AG04450 (cell line): ENCODE measurements at regions not wholly inside any gene's neighbourhood (a gene's known extent, or its start where the extent isn't known, plus 50 kb on each side); places are given as distances from the start of the nearest gene placed in this dataset.

Experiments used
- CTCF ChIA-PET: fragments of 300-600, 350-600 bp; formaldehyde crosslinking; extraction: SDS; loops from one replicate; lab custom pipeline; 2022; ENCODE audit warnings: antibody characterized with exemption, inconsistent platforms; lab: Charles Lee
- POLR2A ChIA-PET: fragments of 350-600 bp; formaldehyde crosslinking; extraction: SDS; loops from one replicate; lab custom pipeline; 2021; ENCODE audit warnings: antibody characterized with exemption, inconsistent platforms; lab: Yijun Ruan, JAX
- DNase-seq: peaks from one replicate; pipeline ENCODE4 v3.0.0-alpha.2; 2011; ENCODE audit warnings: low read depth, low spot score
- H3K27ac ChIP-seq: one replicate; pipeline ENCODE4 v1.5.1; 2012; ENCODE audit warnings: low read depth, low read length, control low read depth
- H3K27me3 ChIP-seq: one replicate; pipeline ENCODE4 v1.6.0; 2012; ENCODE audit warnings: low read length; ENCODE audit not compliant: control insufficient read depth, insufficient read depth
- H3K4me3 ChIP-seq: 2 replicates; pipeline ENCODE4 v1.5.1; 2011; ENCODE audit warnings: mild to moderate bottlenecking, low read depth, low read length, control low read depth
- H3K9me3 ChIP-seq: 2 replicates; pipeline ENCODE4 v1.5.1; 2012; ENCODE audit warnings: low read length; ENCODE audit not compliant: control insufficient read depth, insufficient read depth
- TF ChIP-seq, protein P1 (sequence below): IDR thresholded peaks from 2 replicates; pipeline ENCODE4 v1.5.1; 2011; ENCODE audit warnings: low read depth, low read length, control low read depth, inconsistent platforms

DNA sequence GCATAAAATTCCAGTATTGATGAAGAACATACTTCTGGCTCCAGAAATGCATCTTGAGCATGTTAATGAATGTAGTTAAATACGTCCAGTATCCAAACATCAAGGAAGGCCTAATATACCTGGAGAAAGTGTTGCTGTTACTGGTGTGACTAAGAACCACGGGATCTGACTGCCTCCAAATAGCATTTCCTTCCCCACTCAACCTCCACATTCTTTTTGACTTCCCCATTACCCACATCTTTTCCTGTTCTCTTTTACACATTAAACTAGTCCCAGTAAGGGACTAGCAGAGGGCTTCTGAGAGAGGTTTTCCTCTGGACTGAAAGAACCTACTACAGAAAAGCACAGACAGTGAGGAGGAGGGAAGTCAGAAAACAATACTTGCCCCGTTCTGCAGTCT, 482.8 kb upstream of the HTR2C start:
- DNase-seq, result no peak
- ChIA-PET POLR2A (no interaction called here), CTCF (no interaction called here)
- Histone ChIP-seq H3K27me3 (no peaks in the 10 kb centered on the region), H3K9me3 (no peaks in the 10 kb centered on the region), H3K27ac (no peak overlapping the region), H3K4me3 (no peak overlapping the region)
- TF ChIP-seq, protein P1, sequence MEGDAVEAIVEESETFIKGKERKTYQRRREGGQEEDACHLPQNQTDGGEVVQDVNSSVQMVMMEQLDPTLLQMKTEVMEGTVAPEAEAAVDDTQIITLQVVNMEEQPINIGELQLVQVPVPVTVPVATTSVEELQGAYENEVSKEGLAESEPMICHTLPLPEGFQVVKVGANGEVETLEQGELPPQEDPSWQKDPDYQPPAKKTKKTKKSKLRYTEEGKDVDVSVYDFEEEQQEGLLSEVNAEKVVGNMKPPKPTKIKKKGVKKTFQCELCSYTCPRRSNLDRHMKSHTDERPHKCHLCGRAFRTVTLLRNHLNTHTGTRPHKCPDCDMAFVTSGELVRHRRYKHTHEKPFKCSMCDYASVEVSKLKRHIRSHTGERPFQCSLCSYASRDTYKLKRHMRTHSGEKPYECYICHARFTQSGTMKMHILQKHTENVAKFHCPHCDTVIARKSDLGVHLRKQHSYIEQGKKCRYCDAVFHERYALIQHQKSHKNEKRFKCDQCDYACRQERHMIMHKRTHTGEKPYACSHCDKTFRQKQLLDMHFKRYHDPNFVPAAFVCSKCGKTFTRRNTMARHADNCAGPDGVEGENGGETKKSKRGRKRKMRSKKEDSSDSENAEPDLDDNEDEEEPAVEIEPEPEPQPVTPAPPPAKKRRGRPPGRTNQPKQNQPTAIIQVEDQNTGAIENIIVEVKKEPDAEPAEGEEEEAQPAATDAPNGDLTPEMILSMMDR, result no peak

DNA sequence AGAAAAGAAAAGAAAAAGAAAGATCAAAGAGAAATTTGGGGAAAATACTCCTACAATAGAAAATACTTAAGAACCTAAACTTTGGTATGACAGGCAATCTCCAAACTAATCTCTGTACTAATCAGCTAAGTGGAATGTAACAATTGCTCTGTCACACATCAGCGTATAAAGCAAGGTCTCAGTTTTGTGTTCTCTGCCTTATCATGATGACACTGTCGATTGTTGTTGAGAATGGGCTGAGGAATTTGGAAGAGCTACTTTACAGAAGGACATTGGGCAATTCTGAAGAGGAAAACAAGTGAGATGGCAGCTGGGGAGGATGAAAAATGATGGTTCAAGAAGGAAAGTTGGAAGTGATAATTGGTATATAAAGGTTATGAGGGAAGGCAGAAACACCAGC, 486.0 kb upstream of the HTR2C start:
- TF ChIP-seq, protein P1, result no peak
- Histone ChIP-seq H3K27me3 (no peaks in the 10 kb centered on the region), H3K27ac (no peak overlapping the region), H3K9me3 (0 out of 2 replicates have a peak, but pooled peaks cover 2% of the 10 kb centered on the region), H3K4me3 (no peak overlapping the region)
- ChIA-PET CTCF (no interaction called here), POLR2A (no interaction called here)
- no peak for DNase-seq

DNA sequence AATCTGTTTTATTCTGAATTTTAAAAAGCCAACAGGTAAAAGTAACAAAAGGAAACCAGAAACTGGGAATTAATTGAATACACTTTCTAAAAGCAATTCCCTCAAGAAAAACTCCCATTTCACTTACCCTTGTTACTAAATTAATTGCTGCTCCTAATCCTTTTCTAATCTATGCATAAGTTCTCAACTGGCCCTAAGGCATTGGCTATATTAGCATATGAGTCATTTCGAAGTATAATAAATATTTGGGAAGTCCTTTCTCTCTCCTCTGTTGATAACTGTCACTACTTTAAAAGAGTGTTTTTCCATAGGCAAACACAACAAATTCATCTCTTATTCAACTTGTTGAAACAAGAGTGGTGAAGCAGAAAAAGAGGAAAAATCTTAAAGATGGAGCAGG, 486.5 kb upstream of the HTR2C start:
- ChIA-PET CTCF (no interaction called here), POLR2A (no interaction called here)
- TF ChIP-seq, protein P1, result no peak
- Histone ChIP-seq H3K4me3 (no peak overlapping the region), H3K27ac (no peak overlapping the region), H3K9me3 (0 out of 2 replicates have a peak, but pooled peaks cover 2% of the 10 kb centered on the region), H3K27me3 (no peaks in the 10 kb centered on the region)
- DNase-seq, result no peak

DNA sequence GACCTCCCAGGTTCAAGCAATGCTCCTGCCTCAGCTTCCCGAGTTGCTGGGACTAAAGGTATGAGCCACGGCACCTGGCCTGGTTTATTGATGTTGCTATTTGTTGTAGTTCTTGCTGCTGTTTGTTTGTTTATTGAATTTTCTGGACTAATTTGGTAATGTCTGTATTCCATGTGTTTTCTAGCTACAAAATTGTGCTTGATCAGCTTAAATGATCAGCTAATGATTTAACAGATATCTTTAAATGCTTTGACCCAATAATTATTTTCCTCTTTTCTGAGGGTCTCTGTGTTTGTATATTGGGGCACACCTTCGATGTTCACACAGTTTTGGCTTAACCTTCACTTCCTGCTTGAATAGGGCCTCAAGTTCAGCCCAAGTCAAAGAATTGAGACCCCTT, 488.1 kb upstream of the HTR2C start:
- TF ChIP-seq, protein P1, result no peak
- Histone ChIP-seq H3K4me3 (no peak overlapping the region), H3K27me3 (no peaks in the 10 kb centered on the region), H3K9me3 (0 out of 2 replicates have a peak, but pooled peaks cover 2% of the 10 kb centered on the region), H3K27ac (no peak overlapping the region)
- ChIA-PET CTCF (no interaction called here), POLR2A (no interaction called here)
- DNase-seq, result no peak

DNA sequence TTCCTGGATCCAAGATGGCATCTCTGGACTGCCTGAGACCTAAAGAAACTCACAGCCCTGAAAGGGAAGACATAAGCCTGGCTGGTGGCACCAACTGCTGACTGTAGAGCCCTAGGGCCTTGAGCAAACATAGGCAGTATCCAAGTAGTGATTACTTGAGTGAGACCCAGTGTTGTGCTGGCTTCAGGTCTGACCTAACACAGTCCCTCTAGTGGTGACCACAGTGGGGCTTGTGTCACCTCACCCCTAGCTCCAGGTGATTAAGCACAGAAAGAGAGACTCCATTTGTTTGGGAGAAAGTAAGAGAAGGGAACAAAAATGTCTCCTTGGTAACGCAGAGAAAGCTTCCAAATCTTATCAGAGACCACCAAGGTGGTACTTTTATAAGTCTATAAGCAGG, 496.3 kb upstream of the HTR2C start:
- no peak for DNase-seq
- H3K27me3 ChIP-seq, result no peaks in the 10 kb centered on the region
- H3K27ac ChIP-seq, result no peak overlapping the region
- ChIA-PET POLR2A (no interaction called here), CTCF (no interaction called here)
- H3K4me3 ChIP-seq, result no peak overlapping the region
- no peaks in the 10 kb centered on the region; the same call in 1 of the 2 replicates for H3K9me3 ChIP-seq
- TF ChIP-seq, protein P1, result no peak
